Uterus (tissue), 2 donors: ENCODE measurements at regions not wholly inside any gene's neighbourhood (a gene's known extent, or its start where the extent isn't known, plus 50 kb on each side); places are given as distances from the start of the nearest gene placed in this dataset.

ENCODE experiments used
- POLR2A ChIP-seq, 2 donors: fragments of 450-650 bp; IDR thresholded peaks; one replicate each; pipeline ENCODE4 v1.6.1; 2016; ENCODE audit warnings: antibody characterized with exemption in 2 of 2, mild to moderate bottlenecking in 1 of 2, moderate library complexity in 1 of 2
- TF ChIP-seq, protein P1 (sequence below), 4 experiments: fragments of 200-600 bp in 2 of 4; fragments of 450-650 bp in 2 of 4; sonication (generic) in 2 of 4; IDR thresholded peaks; one replicate each; pipeline ENCODE4 v1.5.1; 2016 to 2019; ENCODE audit warnings: antibody characterized with exemption in 4 of 4, mild to moderate bottlenecking in 2 of 4, moderate library complexity in 1 of 4

- TF ChIP-seq, protein P1, sequence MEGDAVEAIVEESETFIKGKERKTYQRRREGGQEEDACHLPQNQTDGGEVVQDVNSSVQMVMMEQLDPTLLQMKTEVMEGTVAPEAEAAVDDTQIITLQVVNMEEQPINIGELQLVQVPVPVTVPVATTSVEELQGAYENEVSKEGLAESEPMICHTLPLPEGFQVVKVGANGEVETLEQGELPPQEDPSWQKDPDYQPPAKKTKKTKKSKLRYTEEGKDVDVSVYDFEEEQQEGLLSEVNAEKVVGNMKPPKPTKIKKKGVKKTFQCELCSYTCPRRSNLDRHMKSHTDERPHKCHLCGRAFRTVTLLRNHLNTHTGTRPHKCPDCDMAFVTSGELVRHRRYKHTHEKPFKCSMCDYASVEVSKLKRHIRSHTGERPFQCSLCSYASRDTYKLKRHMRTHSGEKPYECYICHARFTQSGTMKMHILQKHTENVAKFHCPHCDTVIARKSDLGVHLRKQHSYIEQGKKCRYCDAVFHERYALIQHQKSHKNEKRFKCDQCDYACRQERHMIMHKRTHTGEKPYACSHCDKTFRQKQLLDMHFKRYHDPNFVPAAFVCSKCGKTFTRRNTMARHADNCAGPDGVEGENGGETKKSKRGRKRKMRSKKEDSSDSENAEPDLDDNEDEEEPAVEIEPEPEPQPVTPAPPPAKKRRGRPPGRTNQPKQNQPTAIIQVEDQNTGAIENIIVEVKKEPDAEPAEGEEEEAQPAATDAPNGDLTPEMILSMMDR (IDR thresholded peaks at IDR 0.05), result no peak
- no peak for TF ChIP-seq POLR2A (IDR thresholded peaks at IDR 0.05)
Measured at GRCh38 chr6:84330325-84330724, 102.9 kb upstream of the CEP162 start.
